ENCODE measurements at regions not wholly inside any gene's neighbourhood (a gene's known extent, or its start where the extent isn't known, plus 50 kb on each side); places are given as distances from the start of the nearest gene placed in this dataset.

DNA sequence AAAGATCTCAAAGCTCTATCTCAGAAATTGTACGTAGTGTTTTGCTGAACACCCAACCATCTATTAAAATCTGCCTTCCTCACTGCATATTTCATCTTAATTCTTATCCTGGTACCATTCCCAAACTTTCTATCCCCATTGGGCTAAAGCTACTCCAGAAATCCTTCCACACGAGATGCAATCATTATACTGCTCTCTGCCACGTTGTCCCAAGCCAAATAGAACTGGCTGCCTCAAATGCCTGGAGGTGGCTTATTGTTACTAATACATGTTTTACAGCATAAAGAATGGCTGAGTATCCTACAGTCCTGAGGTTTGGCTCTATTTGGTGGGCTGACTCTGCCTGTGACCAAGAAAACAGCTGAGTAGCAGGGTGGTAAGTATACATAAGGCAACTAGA is 306.0 kb upstream of the ACVR2A start:
- 28% methylated on average over 3 of the region's 3 CpGs for WGBS
- DNase-seq (ENCODE audit: low spot score in 2 of 2), result no peak
- Histone ChIP-seq H3K27ac (no peak overlapping the region), H3K27me3 (no peaks in the 10 kb centered on the region), H3K9me3 (no peaks in the 10 kb centered on the region), H3K4me1 (peaks cover 5% of the 10 kb centered on the region), H3K36me3 (no peaks in the 10 kb centered on the region), H3K4me3 (no peak overlapping the region)
- TF ChIP-seq POLR2A (IDR thresholded peaks at IDR 0.05), result no peak
- TF ChIP-seq POLR2AphosphoS5 (IDR thresholded peaks at IDR 0.05), result no peak
- no peak for TF ChIP-seq CTCF (IDR thresholded peaks at IDR 0.05)
- TF ChIP-seq EP300 (IDR thresholded peaks at IDR 0.05), result no peak

- H3K36me3 ChIP-seq, result no peaks in the 10 kb centered on the region
Observed at GRCh38 chr2:147538088-147538487, 306.7 kb upstream of the ACVR2A start.

GRCh38 chr2:147531269-147531668 is 313.6 kb upstream of the ACVR2A start:
- WGBS, result 31% methylated on average over 3 of the region's 3 CpGs
- Histone ChIP-seq H3K4me1 (peaks cover 14% of the 10 kb centered on the region), H3K36me3 (no peaks in the 10 kb centered on the region), H3K4me3 (no peak overlapping the region), H3K9me3 (no peaks in the 10 kb centered on the region), H3K27ac (no peak overlapping the region), H3K27me3 (no peaks in the 10 kb centered on the region)
- TF ChIP-seq EP300 (IDR thresholded peaks at IDR 0.05), result no peak
- TF ChIP-seq POLR2AphosphoS5 (IDR thresholded peaks at IDR 0.05), result no peak
- no peak for TF ChIP-seq CTCF (IDR thresholded peaks at IDR 0.05)
- TF ChIP-seq POLR2A (IDR thresholded peaks at IDR 0.05), result no peak
- no peak for DNase-seq (ENCODE audit: low spot score in 2 of 2)

More at GRCh38 chr2:147538088-147538487, 306.7 kb upstream of the ACVR2A start:
- Histone ChIP-seq H3K27ac (no peak overlapping the region), H3K4me1 (peaks cover 5% of the 10 kb centered on the region), H3K4me3 (no peak overlapping the region), H3K27me3 (no peaks in the 10 kb centered on the region), H3K9me3 (no peaks in the 10 kb centered on the region)
- WGBS, result 20% methylated on average over 1 of the region's 1 CpG
- no peak for TF ChIP-seq EP300 (IDR thresholded peaks at IDR 0.05)
- TF ChIP-seq POLR2A (IDR thresholded peaks at IDR 0.05), result no peak
- no peak for TF ChIP-seq CTCF (IDR thresholded peaks at IDR 0.05)
- TF ChIP-seq POLR2AphosphoS5 (IDR thresholded peaks at IDR 0.05), result no peak
- DNase-seq (ENCODE audit: low spot score in 2 of 2), result no peak

GRCh38 chr2:147530033-147530432 is 314.8 kb upstream of the ACVR2A start:
- Histone ChIP-seq H3K4me3 (no peak overlapping the region), H3K9me3 (no peaks in the 10 kb centered on the region), H3K4me1 (peaks cover 24% of the 10 kb centered on the region), H3K27ac (no peak overlapping the region), H3K36me3 (no peaks in the 10 kb centered on the region), H3K27me3 (no peaks in the 10 kb centered on the region)
- 64% methylated on average over 3 of the region's 3 CpGs for WGBS
- no peak for TF ChIP-seq EP300 (IDR thresholded peaks at IDR 0.05)
- TF ChIP-seq CTCF (IDR thresholded peaks at IDR 0.05), result no peak
- TF ChIP-seq POLR2A (IDR thresholded peaks at IDR 0.05), result no peak
- TF ChIP-seq POLR2AphosphoS5 (IDR thresholded peaks at IDR 0.05), result no peak
- no peak for DNase-seq (ENCODE audit: low spot score in 2 of 2)

DNA sequence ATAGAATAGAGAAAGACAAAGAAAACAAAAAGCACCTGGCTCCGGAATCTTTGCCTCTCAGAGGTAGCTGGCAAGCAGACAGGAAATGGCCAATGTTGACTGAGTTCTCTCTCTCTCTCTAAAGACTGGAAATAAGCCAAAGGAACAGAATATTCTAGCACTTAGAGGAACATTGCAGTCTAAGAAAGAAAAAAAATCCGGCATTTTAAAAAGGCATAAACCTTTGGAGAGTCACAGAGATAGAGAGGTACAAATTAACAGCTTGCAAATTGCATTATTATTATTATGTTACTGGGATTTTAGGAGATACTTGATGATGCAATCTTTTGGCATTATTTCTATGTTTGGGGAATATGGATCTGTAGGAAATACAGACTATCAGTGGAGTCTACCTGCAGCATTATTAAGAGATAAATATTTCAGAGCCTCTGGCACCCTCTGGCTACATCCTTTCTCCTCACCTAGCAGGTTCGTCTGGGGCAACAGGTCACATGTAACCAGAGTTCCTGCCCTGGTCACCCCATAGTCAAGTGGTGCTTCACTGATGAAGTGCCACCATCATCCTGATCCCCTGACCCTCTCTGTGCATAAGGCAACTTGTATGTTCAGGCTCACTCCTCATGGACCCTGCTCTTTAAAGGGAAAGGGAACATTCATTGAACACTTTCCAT is 318.9 kb upstream of the ACVR2A start:
- Histone ChIP-seq H3K27ac (no peak overlapping the region), H3K4me1 (peaks cover 21% of the 10 kb centered on the region), H3K36me3 (no peaks in the 10 kb centered on the region), H3K9me3 (no peaks in the 10 kb centered on the region), H3K4me3 (no peak overlapping the region), H3K27me3 (no peaks in the 10 kb centered on the region)
- no peak for DNase-seq (ENCODE audit: low spot score in 2 of 2)
- WGBS, result 45% methylated on average over 3 of the region's 3 CpGs
- TF ChIP-seq EP300 (IDR thresholded peaks at IDR 0.05), result no peak
- TF ChIP-seq POLR2AphosphoS5 (IDR thresholded peaks at IDR 0.05), result no peak

- Histone ChIP-seq H3K4me3 (no peak overlapping the region), H3K4me1 (peaks cover 15% of the 10 kb centered on the region), H3K27ac (peak overlapping the region; percentile 52), H3K9me3 (no peaks in the 10 kb centered on the region), H3K36me3 (no peaks in the 10 kb centered on the region), H3K27me3 (no peaks in the 10 kb centered on the region)
- TF ChIP-seq POLR2AphosphoS5 (IDR thresholded peaks at IDR 0.05) (no peak), POLR2A (IDR thresholded peaks at IDR 0.05) (no peak), CTCF (IDR thresholded peaks at IDR 0.05) (no peak), EP300 (IDR thresholded peaks at IDR 0.05) (no peak)
- 63% methylated on average over 3 of the region's 3 CpGs for WGBS
- DNase-seq (ENCODE audit: low spot score in 2 of 2), result no peak
Observed at GRCh38 chr2:147524912-147525311, 319.9 kb upstream of the ACVR2A start.

Data from suprapubic skin (tissue), 4 donors.